ENCODE measurements at regions not wholly inside any gene's neighbourhood (a gene's known extent, or its start where the extent isn't known, plus 50 kb on each side); places are given as distances from the start of the nearest gene placed in this dataset.
"Not testable (repeated sequence)": the region's sequence is repeated elsewhere in the genome, so short reads cannot be mapped to it uniquely, and the experiment has no call there.

DNA sequence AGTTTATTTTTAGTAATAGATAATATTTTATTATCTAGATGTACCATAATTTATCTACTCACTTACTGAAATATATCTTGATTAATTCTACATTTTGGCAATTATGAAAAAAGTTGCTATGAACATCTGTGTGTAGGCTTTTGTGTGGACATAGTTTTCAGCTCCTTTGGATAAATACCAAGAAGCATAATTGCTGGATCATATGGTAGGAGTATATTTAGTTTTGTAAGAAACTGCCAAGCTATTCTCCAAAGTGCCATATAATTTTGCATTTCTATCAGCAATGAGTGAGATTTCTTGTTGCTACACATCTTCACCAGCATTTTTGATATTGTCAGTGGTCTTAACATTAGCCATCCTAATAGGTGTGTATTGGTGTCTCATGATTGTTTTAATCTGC lies 882.6 kb upstream of the GRIA3 start:
- Histone ChIP-seq H3K36me3 (ENCODE audit: control insufficient read depth, insufficient read depth, low read length) (no peaks in the 10 kb centered on the region), H3K9me3 (ENCODE audit: control insufficient read depth, insufficient read depth, low read length) (no peaks in the 10 kb centered on the region), H3K27me3 (ENCODE audit: control insufficient read depth, insufficient read depth, low read length) (no peaks in the 10 kb centered on the region), H3K4me3 (ENCODE audit: low read depth, low read length) (no peak overlapping the region), H3K4me1 (ENCODE audit: control insufficient read depth, insufficient read depth, low read length) (no peaks in the 10 kb centered on the region), H3K9ac (ENCODE audit: low read depth, low read length) (no peak overlapping the region)

DNA sequence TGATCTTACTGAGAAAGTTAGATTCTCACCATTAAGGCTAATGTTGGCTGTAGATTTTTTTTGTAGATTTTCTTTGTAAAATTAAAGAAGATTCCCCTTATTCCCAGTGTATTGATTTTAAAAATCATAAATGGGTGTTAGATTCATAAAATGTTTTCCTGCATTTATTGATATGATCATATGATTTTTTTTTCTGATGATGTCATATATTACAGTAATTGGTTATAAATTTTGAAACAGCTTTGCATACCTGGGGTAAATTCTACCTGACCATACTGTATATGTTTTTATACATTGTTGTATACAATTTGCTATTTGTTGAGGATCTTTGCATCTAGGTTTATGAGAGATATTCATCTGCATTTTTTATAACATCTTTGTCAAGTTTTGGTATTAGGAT lies 880.3 kb upstream of the GRIA3 start:
- Histone ChIP-seq H3K36me3 (ENCODE audit: control insufficient read depth, insufficient read depth, low read length) (no peaks in the 10 kb centered on the region), H3K4me3 (ENCODE audit: low read depth, low read length) (no peak overlapping the region), H3K9me3 (ENCODE audit: control insufficient read depth, insufficient read depth, low read length) (no peaks in the 10 kb centered on the region), H3K9ac (ENCODE audit: low read depth, low read length) (no peak overlapping the region), H3K27me3 (ENCODE audit: control insufficient read depth, insufficient read depth, low read length) (no peaks in the 10 kb centered on the region), H3K4me1 (ENCODE audit: control insufficient read depth, insufficient read depth, low read length) (no peaks in the 10 kb centered on the region)

- H3K9ac ChIP-seq (ENCODE audit: low read depth, low read length): no peak overlapping the region
- H3K36me3 ChIP-seq (ENCODE audit: control insufficient read depth, insufficient read depth, low read length): no peaks in the 10 kb centered on the region
- no peaks in the 10 kb centered on the region for H3K27me3 ChIP-seq (ENCODE audit: control insufficient read depth, insufficient read depth, low read length)
- no peaks in the 10 kb centered on the region for H3K9me3 ChIP-seq (ENCODE audit: control insufficient read depth, insufficient read depth, low read length)
- H3K4me3 ChIP-seq (ENCODE audit: low read depth, low read length): no peak overlapping the region
- H3K4me1 ChIP-seq (ENCODE audit: control insufficient read depth, insufficient read depth, low read length): no peaks in the 10 kb centered on the region
Observed at GRCh38 chrX:122344816-122345215, 839.3 kb upstream of the GRIA3 start.

DNA sequence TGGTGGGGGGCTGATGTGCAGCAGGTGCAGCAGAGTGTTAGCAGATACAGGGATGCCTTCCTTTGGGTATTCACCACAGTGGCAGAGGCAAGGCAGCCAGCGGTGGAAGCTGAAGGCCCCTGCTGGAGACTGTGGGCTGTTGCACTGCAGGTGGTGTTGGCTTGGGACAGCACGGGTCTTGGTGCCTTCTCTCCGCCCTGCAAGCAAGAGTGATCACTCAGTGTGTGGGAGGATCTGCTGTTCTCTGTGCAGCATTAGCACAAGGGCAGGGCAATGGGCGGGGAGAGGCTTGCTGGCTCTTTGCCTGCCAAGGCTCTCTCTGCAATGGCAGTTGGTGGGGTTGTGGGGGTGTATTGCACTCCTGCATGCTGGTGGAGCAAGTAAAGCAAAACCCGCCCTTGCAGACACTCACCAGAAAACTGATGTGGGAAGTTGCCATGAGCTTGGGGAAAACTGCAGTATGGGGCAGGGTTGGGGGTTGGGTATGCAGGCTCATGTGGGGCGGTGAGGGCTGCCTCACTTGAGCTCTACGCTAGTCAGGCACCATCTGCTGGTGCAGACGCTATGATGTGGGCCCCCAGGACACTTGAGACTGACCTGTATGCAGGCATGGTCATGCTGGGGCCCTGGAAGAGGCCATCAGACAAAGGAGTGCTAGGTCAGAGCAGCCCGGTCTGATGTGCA lies 820.8 kb upstream of the GRIA3 start:
- H3K36me3 ChIP-seq (ENCODE audit: control insufficient read depth, insufficient read depth, low read length): no peaks in the 10 kb centered on the region
- no peak overlapping the region for H3K4me3 ChIP-seq (ENCODE audit: low read depth, low read length)
- H3K9me3 ChIP-seq (ENCODE audit: control insufficient read depth, insufficient read depth, low read length): no peaks in the 10 kb centered on the region
- no peak overlapping the region for H3K9ac ChIP-seq (ENCODE audit: low read depth, low read length)
- H3K4me1 ChIP-seq (ENCODE audit: control insufficient read depth, insufficient read depth, low read length): no peaks in the 10 kb centered on the region
- H3K27me3 ChIP-seq (ENCODE audit: control insufficient read depth, insufficient read depth, low read length): no peaks in the 10 kb centered on the region

DNA sequence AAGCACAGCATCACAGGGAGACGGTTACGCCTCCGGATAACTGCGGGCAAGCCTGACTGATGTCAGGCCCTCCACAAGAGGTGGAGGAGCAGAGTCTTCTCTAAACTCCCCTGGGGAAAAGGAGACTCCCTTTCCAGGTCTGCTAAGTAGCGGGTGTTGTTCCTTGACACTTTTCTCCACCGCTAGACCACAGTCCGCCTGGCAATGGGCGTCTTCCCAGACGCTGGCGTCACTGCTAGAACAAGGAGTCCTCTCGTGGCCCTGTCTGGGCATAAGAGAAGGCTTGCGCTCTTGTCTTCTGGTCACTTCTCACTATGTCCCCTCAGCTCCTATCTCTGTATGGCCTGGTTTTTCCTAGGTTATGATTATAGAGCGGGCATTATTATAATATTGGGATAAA lies 808.5 kb upstream of the GRIA3 start:
- not testable (repeated sequence) for H3K9me3 ChIP-seq (ENCODE audit: control insufficient read depth, insufficient read depth, low read length); H3K4me1 ChIP-seq (ENCODE audit: control insufficient read depth, insufficient read depth, low read length); H3K4me3 ChIP-seq (ENCODE audit: low read depth, low read length); H3K9ac ChIP-seq (ENCODE audit: low read depth, low read length); H3K36me3 ChIP-seq (ENCODE audit: control insufficient read depth, insufficient read depth, low read length); H3K27me3 ChIP-seq (ENCODE audit: control insufficient read depth, insufficient read depth, low read length)

- no peaks in the 10 kb centered on the region for H3K27me3 ChIP-seq (ENCODE audit: control insufficient read depth, insufficient read depth, low read length)
Observed at GRCh38 chrX:122389005-122389404, 795.1 kb upstream of the GRIA3 start.

DNA sequence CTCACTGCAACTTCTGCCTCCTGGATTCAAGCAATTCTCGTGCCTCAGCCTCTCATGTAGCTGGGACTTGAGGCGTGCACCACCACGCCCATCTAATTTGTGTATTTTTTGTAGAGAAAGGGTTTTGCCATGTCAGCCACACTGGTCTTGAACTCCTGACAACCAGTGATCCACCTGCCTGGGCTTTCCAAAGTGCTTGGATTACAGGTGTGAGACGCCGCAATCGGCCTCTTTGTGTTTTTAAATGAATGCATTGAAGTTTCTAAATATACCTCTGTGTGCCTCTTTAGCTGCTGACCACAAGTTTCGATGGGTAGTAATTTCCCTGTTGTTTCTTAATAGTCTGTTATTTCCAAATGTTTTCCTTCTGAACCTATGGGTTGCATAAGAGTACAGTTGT lies 765.3 kb upstream of the GRIA3 start:
- Histone ChIP-seq H3K9me3 (ENCODE audit: control insufficient read depth, insufficient read depth, low read length) (no peaks in the 10 kb centered on the region), H3K36me3 (ENCODE audit: control insufficient read depth, insufficient read depth, low read length) (no peaks in the 10 kb centered on the region), H3K4me3 (ENCODE audit: low read depth, low read length) (no peak overlapping the region), H3K27me3 (ENCODE audit: control insufficient read depth, insufficient read depth, low read length) (no peaks in the 10 kb centered on the region), H3K4me1 (ENCODE audit: control insufficient read depth, insufficient read depth, low read length) (no peaks in the 10 kb centered on the region), H3K9ac (ENCODE audit: low read depth, low read length) (no peak overlapping the region)

More at GRCh38 chrX:122389005-122389404, 795.1 kb upstream of the GRIA3 start:
- Histone ChIP-seq H3K9ac (ENCODE audit: low read depth, low read length) (no peak overlapping the region), H3K4me1 (ENCODE audit: control insufficient read depth, insufficient read depth, low read length) (peaks cover 3% of the 10 kb centered on the region), H3K9me3 (ENCODE audit: control insufficient read depth, insufficient read depth, low read length) (no peaks in the 10 kb centered on the region), H3K36me3 (ENCODE audit: control insufficient read depth, insufficient read depth, low read length) (no peaks in the 10 kb centered on the region), H3K4me3 (ENCODE audit: low read depth, low read length) (no peak overlapping the region)

GRCh38 chrX:122421434-122422121 lies 762.5 kb upstream of the GRIA3 start:
- no peaks in the 10 kb centered on the region for H3K27me3 ChIP-seq (ENCODE audit: control insufficient read depth, insufficient read depth, low read length)
- H3K4me1 ChIP-seq (ENCODE audit: control insufficient read depth, insufficient read depth, low read length): no peaks in the 10 kb centered on the region
- H3K9me3 ChIP-seq (ENCODE audit: control insufficient read depth, insufficient read depth, low read length): no peaks in the 10 kb centered on the region
- H3K4me3 ChIP-seq (ENCODE audit: low read depth, low read length): no peak overlapping the region
- H3K9ac ChIP-seq (ENCODE audit: low read depth, low read length): no peak overlapping the region
- no peaks in the 10 kb centered on the region for H3K36me3 ChIP-seq (ENCODE audit: control insufficient read depth, insufficient read depth, low read length)

DNA sequence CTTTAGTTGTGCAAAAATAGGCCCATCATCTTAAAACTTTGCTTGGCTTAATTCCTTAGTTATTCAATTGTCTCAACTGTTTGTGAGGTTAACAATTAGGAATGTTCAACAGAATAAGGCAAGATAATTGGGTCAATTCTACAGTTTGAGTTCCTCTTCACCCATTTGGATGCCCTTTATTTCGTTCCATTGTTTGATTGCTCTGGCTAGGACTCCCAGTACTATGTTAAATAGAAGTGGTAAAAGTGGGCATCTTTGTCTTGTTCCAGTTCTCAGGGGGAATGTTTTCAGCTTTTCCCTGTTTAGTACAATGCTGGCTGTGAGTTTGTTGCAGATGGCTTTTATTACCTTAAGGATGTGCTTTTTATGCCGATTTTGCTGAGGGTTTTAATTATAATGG lies 761.5 kb upstream of the GRIA3 start:
- H3K4me3 ChIP-seq (ENCODE audit: low read depth, low read length): no peak overlapping the region
- no peaks in the 10 kb centered on the region for H3K27me3 ChIP-seq (ENCODE audit: control insufficient read depth, insufficient read depth, low read length)
- no peaks in the 10 kb centered on the region for H3K9me3 ChIP-seq (ENCODE audit: control insufficient read depth, insufficient read depth, low read length)
- H3K36me3 ChIP-seq (ENCODE audit: control insufficient read depth, insufficient read depth, low read length): no peaks in the 10 kb centered on the region
- no peak overlapping the region for H3K9ac ChIP-seq (ENCODE audit: low read depth, low read length)
- no peaks in the 10 kb centered on the region for H3K4me1 ChIP-seq (ENCODE audit: control insufficient read depth, insufficient read depth, low read length)

GRCh38 chrX:122434942-122435341 lies 749.1 kb upstream of the GRIA3 start:
- Histone ChIP-seq H3K9ac (ENCODE audit: low read depth, low read length) (no peak overlapping the region), H3K9me3 (ENCODE audit: control insufficient read depth, insufficient read depth, low read length) (no peaks in the 10 kb centered on the region), H3K4me3 (ENCODE audit: low read depth, low read length) (no peak overlapping the region), H3K36me3 (ENCODE audit: control insufficient read depth, insufficient read depth, low read length) (no peaks in the 10 kb centered on the region), H3K4me1 (ENCODE audit: control insufficient read depth, insufficient read depth, low read length) (no peaks in the 10 kb centered on the region), H3K27me3 (ENCODE audit: control insufficient read depth, insufficient read depth, low read length) (no peaks in the 10 kb centered on the region)

DNA sequence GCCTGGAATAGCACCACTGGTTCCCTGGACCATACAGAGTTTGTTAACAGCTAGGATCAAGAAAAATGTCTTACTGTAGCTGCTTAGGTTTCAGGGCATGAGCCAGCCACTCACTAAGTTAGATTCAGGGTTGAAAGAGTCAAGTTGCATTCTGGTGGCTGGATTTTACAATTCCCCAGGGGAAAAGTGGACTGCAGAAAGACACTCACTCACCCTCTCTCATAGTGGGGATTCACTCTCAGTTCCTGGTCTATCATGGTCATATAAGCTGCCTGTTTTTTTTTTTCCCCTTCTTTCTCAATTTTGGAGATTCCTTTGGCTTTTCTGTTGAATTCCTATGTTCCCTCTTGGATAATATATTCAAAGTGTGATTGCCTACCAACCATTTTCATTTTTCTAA lies 744.2 kb upstream of the GRIA3 start:
- Histone ChIP-seq H3K9ac (ENCODE audit: low read depth, low read length) (no peak overlapping the region), H3K36me3 (ENCODE audit: control insufficient read depth, insufficient read depth, low read length) (no peaks in the 10 kb centered on the region), H3K9me3 (ENCODE audit: control insufficient read depth, insufficient read depth, low read length) (no peaks in the 10 kb centered on the region), H3K27me3 (ENCODE audit: control insufficient read depth, insufficient read depth, low read length) (no peaks in the 10 kb centered on the region), H3K4me3 (ENCODE audit: low read depth, low read length) (no peak overlapping the region), H3K4me1 (ENCODE audit: control insufficient read depth, insufficient read depth, low read length) (no peaks in the 10 kb centered on the region)

GRCh38 chrX:122440832-122441231 lies 743.2 kb upstream of the GRIA3 start:
- no peaks in the 10 kb centered on the region for H3K36me3 ChIP-seq (ENCODE audit: control insufficient read depth, insufficient read depth, low read length)
- no peak overlapping the region for H3K4me3 ChIP-seq (ENCODE audit: low read depth, low read length)
- no peaks in the 10 kb centered on the region for H3K4me1 ChIP-seq (ENCODE audit: control insufficient read depth, insufficient read depth, low read length)
- no peak overlapping the region for H3K9ac ChIP-seq (ENCODE audit: low read depth, low read length)
- no peaks in the 10 kb centered on the region for H3K27me3 ChIP-seq (ENCODE audit: control insufficient read depth, insufficient read depth, low read length)
- no peaks in the 10 kb centered on the region for H3K9me3 ChIP-seq (ENCODE audit: control insufficient read depth, insufficient read depth, low read length)
